ENCODE measurements at regions not wholly inside any gene's neighbourhood (a gene's known extent, or its start where the extent isn't known, plus 50 kb on each side); places are given as distances from the start of the nearest gene placed in this dataset.
"Not testable (repeated sequence)": the region's sequence is repeated elsewhere in the genome, so short reads cannot be mapped to it uniquely, and the experiment has no call there.

GRCh38 chr17:14723349-14723748 lies 422.5 kb downstream of the HS3ST3B1 start:
- DNase-seq; H3K9me3 Mint-ChIP-seq; H3K27me3 Mint-ChIP-seq; H3K4me1 Mint-ChIP-seq (ENCODE audit: low read depth); H3K27ac Mint-ChIP-seq; H3K36me3 Mint-ChIP-seq (ENCODE audit: low read depth); H3K4me3 Mint-ChIP-seq: not testable (repeated sequence)

- no peaks in the 10 kb centered on the region for H3K4me1 Mint-ChIP-seq (ENCODE audit: low read depth)
- no peak overlapping the region for H3K4me3 Mint-ChIP-seq
- H3K27me3 Mint-ChIP-seq, result peaks cover 23% of the 10 kb centered on the region
- H3K9me3 Mint-ChIP-seq, result peaks cover 7% of the 10 kb centered on the region
- H3K27ac Mint-ChIP-seq, result no peak overlapping the region
- DNase-seq, result no peak
- H3K36me3 Mint-ChIP-seq (ENCODE audit: low read depth), result no peaks in the 10 kb centered on the region
Measured at GRCh38 chr17:14719942-14720341, 419.1 kb downstream of the HS3ST3B1 start.

- DNase-seq, result no peak
- H3K4me3 Mint-ChIP-seq, result no peak overlapping the region
- H3K36me3 Mint-ChIP-seq (ENCODE audit: low read depth), result no peaks in the 10 kb centered on the region
- peaks cover 30% of the 10 kb centered on the region for H3K27me3 Mint-ChIP-seq
- H3K27ac Mint-ChIP-seq, result no peak overlapping the region
- peaks cover 5% of the 10 kb centered on the region for H3K9me3 Mint-ChIP-seq
- no peaks in the 10 kb centered on the region for H3K4me1 Mint-ChIP-seq (ENCODE audit: low read depth)
Measured at GRCh38 chr17:14717859-14718258, 417.0 kb downstream of the HS3ST3B1 start.

DNA sequence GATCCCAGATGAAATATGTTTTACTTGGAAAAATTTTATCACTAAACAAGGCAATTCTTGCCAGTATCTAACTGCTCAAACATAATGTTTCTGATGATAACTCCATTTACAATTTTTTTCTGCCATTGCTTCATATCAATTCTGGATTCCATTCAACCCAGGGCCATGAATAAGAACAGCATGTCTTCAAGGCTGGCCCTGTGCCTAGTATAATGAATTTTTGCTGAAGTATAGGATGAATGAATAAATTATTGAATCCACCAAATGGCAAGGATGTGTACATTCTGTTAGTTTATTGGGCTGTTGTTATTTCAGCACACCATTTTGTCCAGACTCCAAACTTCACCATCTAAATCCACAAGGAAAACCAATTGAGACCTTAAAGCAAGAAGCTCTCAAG lies 414.7 kb downstream of the HS3ST3B1 start:
- no peak overlapping the region for H3K27ac Mint-ChIP-seq
- no peaks in the 10 kb centered on the region for H3K4me1 Mint-ChIP-seq (ENCODE audit: low read depth)
- H3K36me3 Mint-ChIP-seq (ENCODE audit: low read depth), result no peaks in the 10 kb centered on the region
- H3K27me3 Mint-ChIP-seq, result peaks cover 35% of the 10 kb centered on the region
- no peak for DNase-seq
- H3K9me3 Mint-ChIP-seq, result no peaks in the 10 kb centered on the region
- H3K4me3 Mint-ChIP-seq, result no peak overlapping the region

DNA sequence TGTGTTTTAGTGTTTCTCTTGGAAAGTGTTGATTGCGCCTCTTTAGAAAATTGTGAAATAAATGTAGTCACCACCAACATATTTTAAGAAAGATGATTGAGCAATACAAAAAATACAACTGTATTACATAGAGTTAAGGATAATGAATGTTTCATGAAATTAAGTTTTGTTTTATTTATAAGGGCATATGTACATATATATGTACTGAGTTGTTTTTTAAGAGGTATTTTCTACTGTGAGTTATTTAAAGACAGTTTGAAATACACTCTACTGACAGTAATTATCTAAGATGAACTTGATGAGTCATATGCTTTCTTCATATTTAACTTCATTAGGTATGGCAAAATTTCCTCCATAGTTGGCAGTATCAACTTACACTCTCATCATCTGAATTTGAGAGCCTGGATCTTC lies 411.7 kb downstream of the HS3ST3B1 start:
- Mint-ChIP-seq H3K27ac (no peak overlapping the region), H3K4me1 (ENCODE audit: low read depth) (no peaks in the 10 kb centered on the region), H3K4me3 (no peak overlapping the region), H3K36me3 (ENCODE audit: low read depth) (no peaks in the 10 kb centered on the region), H3K27me3 (peaks cover 20% of the 10 kb centered on the region), H3K9me3 (no peaks in the 10 kb centered on the region)
- DNase-seq, result no peak

DNA sequence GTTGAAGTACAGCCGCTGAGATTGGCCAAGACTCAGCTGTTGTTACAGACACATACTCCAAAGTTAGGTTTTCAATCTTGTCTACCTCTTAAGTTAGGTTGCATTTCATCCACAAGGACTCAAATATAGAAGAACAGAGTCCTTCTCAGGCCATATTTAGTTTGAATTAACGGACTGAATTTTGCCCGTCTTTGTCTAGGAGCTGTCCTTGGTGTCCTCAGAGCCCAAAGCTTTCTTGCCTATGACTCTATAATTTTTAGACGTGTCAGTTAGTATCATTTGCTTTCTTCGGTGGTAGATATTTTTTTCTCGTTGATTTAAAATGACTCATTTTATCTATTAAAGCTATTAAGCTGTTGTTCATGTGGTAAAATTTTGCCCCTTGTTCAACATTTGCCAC lies 403.2 kb downstream of the HS3ST3B1 start:
- no peak for DNase-seq
- Mint-ChIP-seq H3K36me3 (ENCODE audit: low read depth) (no peaks in the 10 kb centered on the region), H3K4me3 (no peak overlapping the region), H3K9me3 (no peaks in the 10 kb centered on the region), H3K27ac (no peak overlapping the region), H3K27me3 (no peaks in the 10 kb centered on the region), H3K4me1 (ENCODE audit: low read depth) (no peaks in the 10 kb centered on the region)

DNA sequence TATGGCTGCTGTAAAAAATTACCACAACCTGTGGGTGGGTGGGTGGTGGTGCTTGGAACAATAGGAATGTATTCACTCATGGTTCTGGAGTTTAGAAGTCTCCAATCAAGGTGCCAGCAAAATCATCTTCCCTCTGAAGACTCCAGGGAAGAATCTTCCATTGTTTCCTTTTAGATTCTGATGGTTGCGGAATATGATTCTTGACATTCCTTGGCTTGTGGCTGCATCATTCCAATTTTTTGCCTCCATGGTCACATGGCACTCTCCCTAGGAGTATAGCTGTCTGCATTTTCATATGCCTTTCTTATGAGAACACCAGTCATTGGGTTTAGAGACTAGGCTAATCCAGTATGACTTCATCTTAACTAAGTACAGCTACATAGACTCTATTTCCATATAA lies 401.0 kb downstream of the HS3ST3B1 start:
- no peak for DNase-seq
- H3K27me3 Mint-ChIP-seq, result no peaks in the 10 kb centered on the region
- H3K36me3 Mint-ChIP-seq (ENCODE audit: low read depth), result no peaks in the 10 kb centered on the region

GRCh38 chr17:14699574-14700185 lies 398.8 kb downstream of the HS3ST3B1 start:
- Mint-ChIP-seq H3K9me3 (no peaks in the 10 kb centered on the region), H3K27ac (no peak overlapping the region), H3K4me3 (no peak overlapping the region), H3K36me3 (ENCODE audit: low read depth) (no peaks in the 10 kb centered on the region), H3K4me1 (ENCODE audit: low read depth) (no peaks in the 10 kb centered on the region), H3K27me3 (no peaks in the 10 kb centered on the region)
- DNase-seq, result no peak

More for the DNA sequence above, 401.0 kb downstream of the HS3ST3B1 start:
- Mint-ChIP-seq H3K27ac (no peak overlapping the region), H3K4me3 (no peak overlapping the region), H3K4me1 (ENCODE audit: low read depth) (no peaks in the 10 kb centered on the region), H3K9me3 (no peaks in the 10 kb centered on the region)

DNA sequence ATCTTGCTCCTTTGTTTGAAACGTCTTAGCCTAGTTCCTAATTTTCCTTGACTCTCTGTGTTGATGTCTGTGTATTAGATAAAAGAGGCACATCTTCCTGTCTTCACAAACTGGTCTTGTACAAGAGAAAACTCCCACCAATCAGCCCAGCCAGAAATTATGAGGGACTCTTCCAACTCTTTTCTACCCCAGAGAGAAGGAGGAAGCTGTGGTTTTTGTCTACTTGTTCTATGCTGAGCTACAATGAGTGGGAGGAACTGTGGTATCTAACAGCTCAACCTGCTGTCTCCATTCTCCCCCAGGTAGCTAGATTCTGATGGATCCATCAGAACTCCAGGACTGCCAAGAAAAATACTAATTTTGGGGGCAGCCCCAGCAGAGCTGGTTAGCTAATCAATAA lies 392.5 kb downstream of the HS3ST3B1 start:
- Mint-ChIP-seq H3K9me3 (peaks cover 15% of the 10 kb centered on the region), H3K27me3 (peaks cover 5% of the 10 kb centered on the region), H3K4me3 (no peak overlapping the region), H3K36me3 (ENCODE audit: low read depth) (no peaks in the 10 kb centered on the region), H3K27ac (no peak overlapping the region), H3K4me1 (ENCODE audit: low read depth) (peaks cover 8% of the 10 kb centered on the region)
- DNase-seq, result no peak

- no peak for DNase-seq
- peaks cover 5% of the 10 kb centered on the region for H3K27me3 Mint-ChIP-seq
- no peak overlapping the region for H3K27ac Mint-ChIP-seq
- no peaks in the 10 kb centered on the region for H3K36me3 Mint-ChIP-seq (ENCODE audit: low read depth)
- H3K4me3 Mint-ChIP-seq, result no peak overlapping the region
- H3K4me1 Mint-ChIP-seq (ENCODE audit: low read depth), result peaks cover 8% of the 10 kb centered on the region
- peaks cover 15% of the 10 kb centered on the region for H3K9me3 Mint-ChIP-seq
Measured at GRCh38 chr17:14690704-14691103, 389.8 kb downstream of the HS3ST3B1 start.

DNA sequence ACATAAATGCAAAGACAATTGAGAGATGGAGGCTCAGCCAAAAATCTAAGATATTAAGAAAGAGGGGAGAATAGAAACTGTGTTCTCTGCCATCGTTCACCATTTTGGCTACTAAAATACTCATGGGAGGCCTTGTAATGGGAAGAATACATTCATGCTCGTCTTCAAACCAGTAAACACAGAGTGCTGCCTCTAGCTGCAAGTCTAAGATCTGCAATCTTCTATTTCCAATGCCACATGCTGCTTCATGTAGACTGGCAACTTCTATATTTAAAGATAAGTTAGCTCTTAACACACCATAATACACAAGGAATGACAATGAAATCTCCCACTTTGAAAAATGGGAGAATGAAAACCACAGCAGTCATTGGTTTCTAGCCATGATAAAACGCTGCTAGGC lies 387.3 kb downstream of the HS3ST3B1 start:
- H3K27me3 Mint-ChIP-seq, result peaks cover 3% of the 10 kb centered on the region
- H3K36me3 Mint-ChIP-seq (ENCODE audit: low read depth), result no peaks in the 10 kb centered on the region
- no peaks in the 10 kb centered on the region for H3K4me1 Mint-ChIP-seq (ENCODE audit: low read depth)
- H3K27ac Mint-ChIP-seq, result no peak overlapping the region
- H3K4me3 Mint-ChIP-seq, result no peak overlapping the region
- DNase-seq, result no peak
- peaks cover 15% of the 10 kb centered on the region for H3K9me3 Mint-ChIP-seq

- no peak for DNase-seq
- Mint-ChIP-seq H3K4me3 (no peak overlapping the region), H3K27ac (no peak overlapping the region), H3K27me3 (peaks cover 10% of the 10 kb centered on the region), H3K4me1 (ENCODE audit: low read depth) (no peaks in the 10 kb centered on the region), H3K36me3 (ENCODE audit: low read depth) (no peaks in the 10 kb centered on the region), H3K9me3 (peaks cover 3% of the 10 kb centered on the region)
Measured at GRCh38 chr17:14672830-14673229, 371.9 kb downstream of the HS3ST3B1 start.

- Mint-ChIP-seq H3K9me3 (no peaks in the 10 kb centered on the region), H3K27ac (no peak overlapping the region), H3K36me3 (ENCODE audit: low read depth) (no peaks in the 10 kb centered on the region), H3K4me3 (no peak overlapping the region), H3K27me3 (peaks cover 15% of the 10 kb centered on the region), H3K4me1 (ENCODE audit: low read depth) (no peaks in the 10 kb centered on the region)
- DNase-seq, result no peak
Measured at GRCh38 chr17:14670861-14671260, 370.0 kb downstream of the HS3ST3B1 start.

DNA sequence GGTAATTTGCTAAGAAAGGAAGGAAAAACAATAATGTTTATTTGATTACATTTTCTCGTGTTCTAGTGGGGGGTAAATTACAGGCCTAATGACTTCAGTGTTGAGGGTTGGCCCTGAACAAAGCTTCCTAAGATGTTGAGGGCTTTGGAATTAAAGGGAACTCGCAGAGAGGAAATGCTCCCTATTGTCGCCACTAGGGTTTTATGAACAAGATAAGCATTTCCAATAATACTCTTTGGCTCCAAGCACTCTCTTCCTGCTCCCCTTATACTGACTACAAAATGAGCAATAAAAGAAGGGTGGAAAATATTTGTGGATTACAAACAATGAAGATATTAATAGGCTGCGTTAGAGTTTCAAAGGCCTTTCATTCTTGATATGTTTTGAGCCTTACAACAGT lies 363.6 kb downstream of the HS3ST3B1 start:
- Mint-ChIP-seq H3K9me3 (no peaks in the 10 kb centered on the region), H3K4me3 (no peak overlapping the region)

DNA sequence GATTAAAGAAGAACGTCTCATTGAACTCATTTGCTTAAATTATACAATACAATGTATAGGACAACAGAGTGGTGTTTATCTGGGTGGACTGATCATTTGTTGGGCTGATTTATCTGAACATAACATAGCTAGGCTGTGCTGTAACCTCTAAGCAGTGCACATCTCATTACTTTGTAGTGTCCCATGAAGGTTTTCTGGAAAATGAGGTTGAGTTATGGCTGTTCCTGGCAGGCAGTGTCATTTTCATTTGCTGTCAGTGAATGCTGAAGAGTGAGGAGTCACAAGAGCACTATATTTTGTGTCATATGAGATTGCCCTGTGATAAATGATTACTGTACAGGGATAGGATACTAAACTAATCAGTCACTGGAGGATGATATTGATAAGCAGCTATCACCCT lies 340.2 kb downstream of the HS3ST3B1 start:
- H3K4me1 Mint-ChIP-seq (ENCODE audit: low read depth), result no peaks in the 10 kb centered on the region
- H3K27me3 Mint-ChIP-seq, result peaks cover 7% of the 10 kb centered on the region
- H3K9me3 Mint-ChIP-seq, result no peaks in the 10 kb centered on the region
- DNase-seq, result no peak
- H3K36me3 Mint-ChIP-seq (ENCODE audit: low read depth), result no peaks in the 10 kb centered on the region
- no peak overlapping the region for H3K27ac Mint-ChIP-seq
- H3K4me3 Mint-ChIP-seq, result no peak overlapping the region

More for the DNA sequence above, 363.6 kb downstream of the HS3ST3B1 start:
- no peak for DNase-seq
- no peak overlapping the region for H3K27ac Mint-ChIP-seq
- H3K4me1 Mint-ChIP-seq (ENCODE audit: low read depth), result no peaks in the 10 kb centered on the region
- H3K36me3 Mint-ChIP-seq (ENCODE audit: low read depth), result no peaks in the 10 kb centered on the region
- peaks cover 15% of the 10 kb centered on the region for H3K27me3 Mint-ChIP-seq

DNA sequence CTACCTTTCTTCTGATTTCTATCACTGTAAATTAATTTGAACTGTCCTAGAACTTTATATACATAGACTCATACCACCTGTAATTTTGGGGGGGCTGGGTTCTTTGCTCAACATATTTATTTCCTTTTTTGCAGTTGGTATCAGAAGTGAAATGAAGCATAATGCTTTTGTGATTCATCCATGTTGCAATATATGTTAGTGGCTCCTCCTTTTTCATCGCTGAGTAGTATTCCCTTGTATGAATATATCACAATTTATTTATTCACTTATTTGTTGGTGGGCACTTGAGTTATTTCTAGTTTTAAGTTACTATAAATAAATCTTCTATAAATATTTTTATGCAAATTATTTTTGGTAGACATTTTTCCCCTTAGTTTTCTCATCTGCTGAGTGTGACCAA lies 336.4 kb downstream of the HS3ST3B1 start:
- H3K27me3 Mint-ChIP-seq, result peaks cover 7% of the 10 kb centered on the region
- H3K27ac Mint-ChIP-seq, result no peak overlapping the region
- H3K4me1 Mint-ChIP-seq (ENCODE audit: low read depth), result no peaks in the 10 kb centered on the region
- no peaks in the 10 kb centered on the region for H3K9me3 Mint-ChIP-seq
- no peak for DNase-seq
- no peak overlapping the region for H3K4me3 Mint-ChIP-seq
- H3K36me3 Mint-ChIP-seq (ENCODE audit: low read depth), result no peaks in the 10 kb centered on the region
